HS-5 (cell line): ENCODE measurements at regions not wholly inside any gene's neighbourhood (a gene's known extent, or its start where the extent isn't known, plus 50 kb on each side); places are given as distances from the start of the nearest gene placed in this dataset.
"Not testable (repeated sequence)": the region's sequence is repeated elsewhere in the genome, so short reads cannot be mapped to it uniquely, and the experiment has no call there.

Experiments
- DNase-seq: peaks from one replicate; pipeline ENCODE4 v3.0.0-alpha.2; 2012; ENCODE audit warnings: low read depth

- no peak for DNase-seq
These were observed 439.6 kb upstream of the UBE2E3 start for GRCh38 chr2:180540761-180541160.

GRCh38 chr2:180539541-180539940 is 440.9 kb upstream of the UBE2E3 start:
- no peak for DNase-seq

GRCh38 chr2:180535289-180535688 is 445.1 kb upstream of the UBE2E3 start:
- no peak for DNase-seq

- not testable (repeated sequence) for DNase-seq
These were observed 448.6 kb upstream of the UBE2E3 start for GRCh38 chr2:180531787-180532186.

DNA sequence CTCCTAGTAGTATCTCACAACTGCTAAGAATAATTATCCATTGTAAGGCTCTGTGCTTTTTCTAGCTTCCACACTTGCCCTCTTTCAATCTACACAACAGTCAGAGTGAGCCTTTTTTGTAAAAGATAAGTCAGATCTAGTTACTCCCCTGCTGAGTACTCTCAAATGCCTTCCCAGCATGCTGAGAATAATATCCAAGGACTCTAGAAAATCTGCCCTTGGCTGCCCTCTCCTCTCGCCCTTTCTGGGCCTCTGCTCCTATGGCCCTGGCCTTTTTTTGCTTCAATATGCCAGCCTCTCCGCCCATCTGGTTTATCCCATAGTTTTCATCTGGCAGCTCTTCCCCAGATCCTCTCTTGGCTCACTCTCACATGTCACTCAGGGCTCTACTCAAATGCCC is 455.9 kb upstream of the UBE2E3 start:
- DNase-seq: no peak

DNA sequence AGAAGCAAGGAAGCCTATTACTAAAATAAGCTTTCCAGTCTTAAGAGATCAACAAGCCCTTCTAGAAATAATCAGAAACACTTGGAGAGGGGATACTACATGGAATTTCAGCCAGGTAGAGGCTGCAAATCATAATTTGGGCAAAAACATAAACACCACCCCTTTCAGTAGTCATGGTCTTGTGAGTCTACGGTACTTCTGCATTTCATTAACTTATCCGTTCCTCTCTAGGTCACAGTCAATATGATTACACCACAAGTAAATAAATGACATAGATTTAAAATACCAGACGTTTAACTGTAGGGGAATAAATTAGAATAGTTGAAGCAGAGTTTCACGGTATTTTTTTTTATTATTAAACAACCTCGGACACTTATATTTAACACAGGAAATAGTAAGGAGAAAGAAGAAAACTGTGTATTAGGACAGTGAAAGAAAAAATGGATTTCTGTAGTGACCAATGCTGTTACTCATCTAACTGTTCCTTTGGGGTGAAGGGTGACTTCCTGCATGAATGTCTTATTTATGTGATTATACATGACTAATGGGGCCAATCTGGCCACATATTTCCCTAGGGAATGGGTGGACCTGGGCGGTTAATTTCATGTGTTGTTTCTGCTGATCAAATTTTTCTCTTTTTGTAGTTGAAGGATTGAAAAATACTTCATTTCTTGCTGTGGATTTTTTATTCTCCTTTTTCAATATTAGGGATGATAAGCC is 456.6 kb upstream of the UBE2E3 start:
- peak; percentile 87 for DNase-seq

GRCh38 chr2:180520921-180521581 is 459.4 kb upstream of the UBE2E3 start:
- no peak for DNase-seq

DNA sequence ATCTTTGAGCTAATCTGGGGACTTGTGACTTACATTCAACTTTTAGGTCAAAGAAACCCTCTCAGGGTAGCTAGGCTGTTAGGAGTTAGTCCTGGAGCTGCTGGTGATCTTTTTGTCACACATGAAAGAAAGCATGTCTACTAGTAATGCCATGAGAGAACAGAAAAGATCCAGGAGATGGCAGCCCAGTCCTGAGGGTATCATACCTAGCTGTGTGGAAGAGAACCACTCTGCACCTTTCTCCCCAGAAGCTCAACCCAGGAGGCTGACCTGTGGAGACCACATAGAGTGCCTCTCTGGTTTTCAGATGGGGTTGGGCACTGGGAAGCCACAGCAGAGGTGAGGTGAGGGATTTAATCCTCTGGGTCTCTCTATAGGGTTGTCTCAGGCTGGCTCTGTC is 460.2 kb upstream of the UBE2E3 start:
- DNase-seq: no peak

GRCh38 chr2:180519276-180519675 is 461.1 kb upstream of the UBE2E3 start:
- DNase-seq: peak; percentile 37

DNA sequence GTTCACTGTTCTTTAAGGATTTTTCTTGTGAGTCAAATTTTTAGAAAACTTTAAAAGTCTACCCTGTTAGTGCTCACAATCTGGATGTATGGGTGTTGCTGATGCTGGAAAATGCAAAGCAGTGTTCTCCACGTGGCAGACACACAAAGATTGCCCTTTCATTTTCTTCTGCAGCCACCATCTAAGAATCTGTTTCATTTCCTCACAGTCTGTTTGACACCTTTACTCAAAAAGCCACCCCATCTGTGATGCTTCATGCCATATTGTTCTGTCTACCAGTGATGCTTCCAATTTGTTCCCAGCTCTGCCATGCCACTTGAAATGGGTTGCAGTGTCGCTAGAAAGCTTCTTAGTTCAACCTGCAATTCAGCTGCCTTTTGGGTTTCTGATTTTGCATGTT is 464.2 kb upstream of the UBE2E3 start:
- DNase-seq: no peak

DNA sequence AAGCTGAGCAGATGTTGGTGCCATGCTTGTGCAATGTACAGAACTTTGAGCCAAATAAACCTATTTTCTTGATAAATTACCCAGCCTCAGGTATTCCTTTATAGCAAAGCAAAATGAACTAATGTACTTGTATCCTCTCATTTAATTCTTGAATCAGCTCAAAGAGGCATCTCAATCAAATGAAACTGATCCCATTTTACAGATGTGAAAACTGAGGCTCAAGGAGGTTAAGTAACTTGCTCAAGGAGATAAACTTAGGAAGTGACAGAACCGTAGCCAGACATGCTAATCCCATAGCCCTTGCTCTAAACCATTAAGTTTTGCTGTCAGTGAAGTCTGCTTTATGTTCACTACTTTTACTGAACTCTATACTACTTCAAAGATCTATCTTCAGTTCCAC is 467.0 kb upstream of the UBE2E3 start:
- no peak for DNase-seq

DNA sequence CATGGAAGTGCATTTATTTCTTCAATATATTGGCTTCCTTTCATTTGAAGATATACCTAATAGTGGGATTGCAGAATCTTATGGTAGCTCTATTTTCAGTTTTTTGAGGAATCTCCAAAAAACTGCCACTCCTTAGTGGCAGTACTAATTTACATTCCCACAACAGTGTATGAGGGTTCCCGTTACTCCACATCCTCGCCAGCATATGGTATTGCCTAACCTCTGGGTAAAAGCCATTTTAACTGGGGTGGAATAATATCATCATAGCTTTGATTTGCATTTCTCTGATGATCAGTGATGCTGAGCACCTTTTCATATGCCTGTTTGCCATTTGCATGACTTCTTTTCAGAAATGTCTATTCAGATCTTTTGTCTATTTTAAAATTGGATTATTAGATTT is 471.9 kb upstream of the UBE2E3 start:
- no peak for DNase-seq

- DNase-seq: no peak
These were observed 473.4 kb upstream of the UBE2E3 start for GRCh38 chr2:180507028-180507427.

DNA sequence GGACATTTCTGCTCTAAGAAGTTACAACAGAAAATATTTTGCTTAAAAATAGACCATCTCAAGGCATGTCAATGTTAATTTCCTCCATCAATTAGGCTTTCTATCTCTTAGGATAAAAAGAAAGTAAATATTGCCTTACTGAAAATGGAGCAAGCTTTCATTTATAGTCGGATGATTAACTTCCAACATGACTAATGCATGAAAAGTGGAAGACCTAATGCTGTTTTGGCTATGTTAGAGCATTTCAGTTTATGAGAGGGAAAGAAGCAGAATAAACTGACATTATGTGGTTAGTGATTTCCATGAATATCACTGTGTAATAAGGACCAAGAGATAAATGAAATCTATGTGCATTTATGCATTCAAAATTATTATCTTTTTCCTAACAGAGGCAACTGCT is 475.2 kb upstream of the UBE2E3 start:
- no peak for DNase-seq

GRCh38 chr2:180497621-180498152 is 482.7 kb upstream of the UBE2E3 start:
- DNase-seq: no peak

DNA sequence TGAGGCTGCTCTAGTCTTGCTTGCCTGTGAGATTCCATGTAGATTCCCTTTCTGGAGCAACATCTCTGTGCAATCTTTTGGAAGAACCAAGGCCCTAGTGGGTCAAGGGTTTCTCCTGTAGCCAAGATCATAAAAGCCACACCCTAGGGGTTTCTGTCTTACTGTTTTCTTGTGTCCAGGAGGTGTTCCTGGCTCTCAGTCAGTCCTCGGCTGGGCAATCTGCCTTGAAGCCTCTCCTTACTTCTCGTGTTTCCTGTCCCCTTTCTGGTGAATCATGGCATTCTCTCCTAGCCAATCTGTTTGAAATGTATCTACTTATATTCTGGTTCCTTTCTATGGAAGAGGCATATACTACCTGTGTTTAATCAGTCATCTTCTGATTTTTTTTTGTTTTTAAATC is 484.8 kb upstream of the UBE2E3 start:
- no peak for DNase-seq

GRCh38 chr2:180494286-180494685 is 486.1 kb upstream of the UBE2E3 start:
- DNase-seq: no peak

- DNase-seq: no peak
These were observed 475.6 kb upstream of the CWC22 start for GRCh38 chr2:180482696-180483095.

DNA sequence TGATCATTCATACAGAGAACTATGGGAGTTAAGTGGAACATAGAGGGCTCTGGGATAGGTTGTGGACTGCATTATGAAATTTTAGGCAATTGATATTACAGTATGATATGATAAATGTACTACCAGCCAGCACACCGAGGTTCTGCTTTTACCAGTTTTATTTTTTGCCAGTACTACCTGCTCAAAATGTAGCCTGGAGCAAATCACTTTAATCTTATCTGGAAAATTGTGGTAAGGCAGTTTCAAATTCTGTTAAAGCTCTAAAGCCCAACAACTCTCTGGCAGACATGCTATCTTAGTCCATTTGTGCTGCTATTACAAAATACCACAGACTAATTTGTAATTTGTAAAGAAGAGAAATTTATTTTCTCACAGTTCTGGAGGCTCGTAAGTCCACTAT is 474.9 kb upstream of the CWC22 start:
- no peak for DNase-seq

DNA sequence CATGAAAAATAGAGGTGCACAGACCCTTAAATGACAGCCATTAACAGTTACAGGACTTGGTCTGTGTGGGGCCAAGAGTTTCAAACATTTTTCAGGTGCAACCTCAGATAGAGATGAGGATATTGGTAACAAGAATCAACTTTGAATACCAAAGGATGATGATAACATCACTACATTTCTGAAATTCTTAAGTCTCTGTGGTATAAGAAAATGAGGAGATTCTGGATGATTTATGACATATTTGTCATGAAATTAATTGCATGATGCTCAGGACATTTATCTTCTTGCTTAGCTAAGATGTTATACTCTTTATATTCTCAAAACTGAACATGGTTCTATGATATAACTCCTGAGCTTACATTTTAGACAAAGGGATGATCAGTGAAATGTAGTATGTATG is 471.8 kb upstream of the CWC22 start:
- no peak for DNase-seq

GRCh38 chr2:180474716-180475115 is 467.6 kb upstream of the CWC22 start:
- DNase-seq: no peak

- no peak for DNase-seq
These were observed 466.4 kb upstream of the CWC22 start for GRCh38 chr2:180473456-180473855.

DNA sequence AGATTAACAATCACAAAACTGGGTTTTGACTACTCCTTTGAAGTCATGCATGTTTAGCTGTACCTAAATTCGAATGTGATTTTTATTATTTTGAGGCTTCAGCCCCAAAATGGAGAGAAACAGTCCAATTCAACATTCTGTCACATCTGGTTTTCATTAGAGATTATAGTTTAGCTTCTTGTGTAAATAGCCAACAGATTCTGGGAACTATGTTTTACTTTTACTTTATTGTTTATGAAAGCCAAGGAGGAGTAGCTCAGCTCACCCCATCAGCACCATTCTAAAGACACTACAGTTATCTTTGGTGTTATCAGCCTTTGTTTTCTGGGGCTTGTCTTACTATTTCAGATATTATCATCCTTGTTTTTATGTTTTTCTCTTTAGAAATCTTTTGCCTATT is 465.0 kb upstream of the CWC22 start:
- no peak for DNase-seq

DNA sequence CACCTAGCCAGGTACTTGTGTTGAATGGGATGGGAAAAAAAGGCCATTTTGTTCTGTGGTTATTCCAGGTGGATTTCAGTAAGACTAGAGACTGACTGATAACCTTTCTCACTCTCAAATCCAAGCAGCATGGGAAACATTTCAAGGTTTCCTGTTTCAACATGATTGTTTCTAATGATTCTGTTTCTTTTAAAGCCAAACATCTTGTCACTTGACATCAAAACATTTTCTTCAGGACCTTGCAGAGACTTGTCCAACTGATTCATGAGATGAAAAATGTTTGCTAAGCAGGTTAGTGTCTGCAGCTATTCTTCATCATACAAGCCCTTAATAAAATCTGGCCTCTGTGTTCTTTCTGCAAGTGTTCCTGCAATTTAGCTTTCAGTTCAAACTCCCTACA is 456.5 kb upstream of the CWC22 start:
- DNase-seq: no peak
